Mucosa of rectum (tissue), 2 donors: ENCODE measurements at regions not wholly inside any gene's neighbourhood (a gene's known extent, or its start where the extent isn't known, plus 50 kb on each side); places are given as distances from the start of the nearest gene placed in this dataset.

Experiments
- H3K27ac ChIP-seq, 2 donors: one replicate each; pipeline ENCODE4 v1.7.0; 2013; ENCODE audit warnings: inconsistent platforms in 2 of 2, low read depth in 2 of 2, low read length in 2 of 2
- H3K27me3 ChIP-seq, 2 donors: one replicate each; pipeline ENCODE4 v1.7.0; 2013; ENCODE audit warnings: low read length in 2 of 2; ENCODE audit not compliant: control insufficient read depth in 2 of 2, insufficient read depth in 2 of 2
- H3K36me3 ChIP-seq, 2 donors: one replicate each; pipeline ENCODE4 v1.7.0; 2013; ENCODE audit warnings: low read length in 2 of 2; ENCODE audit not compliant: control insufficient read depth in 2 of 2, insufficient read depth in 2 of 2
- H3K4me1 ChIP-seq, 2 donors: one replicate each; pipeline ENCODE4 v1.7.0; 2013; ENCODE audit warnings: low read length in 2 of 2, mild to moderate bottlenecking in 1 of 2; ENCODE audit not compliant: control insufficient read depth in 2 of 2, insufficient read depth in 2 of 2
- H3K4me3 ChIP-seq, 2 donors: one replicate each; pipeline ENCODE4 v1.7.0; 2013; ENCODE audit warnings: low read length in 2 of 2
- H3K9ac ChIP-seq, 2 donors: one replicate each; pipeline ENCODE4 v1.7.0; 2013; ENCODE audit warnings: low read length in 2 of 2, low read depth in 1 of 2, mild to moderate bottlenecking in 1 of 2
- H3K9me3 ChIP-seq, 2 donors: one replicate each; pipeline ENCODE4 v1.7.0; 2013; ENCODE audit warnings: low read length in 2 of 2; ENCODE audit not compliant: control insufficient read depth in 2 of 2
- donor health status: healthy.
- donor health status: Normal muscosa, but diverticular disease.

GRCh38 chr5:176711883-176712282, 64.6 kb downstream of the TSPAN17 start:
- H3K4me3 ChIP-seq: no peak overlapping the region
- no peaks in the 10 kb centered on the region for H3K4me1 ChIP-seq
- H3K9ac ChIP-seq: no peak overlapping the region
- no peaks in the 10 kb centered on the region for H3K9me3 ChIP-seq
- no peak overlapping the region for H3K27ac ChIP-seq
- peaks cover 0 to 4% of the 10 kb centered on the region in 2 donors for H3K27me3 ChIP-seq
- no peaks in the 10 kb centered on the region for H3K36me3 ChIP-seq

DNA sequence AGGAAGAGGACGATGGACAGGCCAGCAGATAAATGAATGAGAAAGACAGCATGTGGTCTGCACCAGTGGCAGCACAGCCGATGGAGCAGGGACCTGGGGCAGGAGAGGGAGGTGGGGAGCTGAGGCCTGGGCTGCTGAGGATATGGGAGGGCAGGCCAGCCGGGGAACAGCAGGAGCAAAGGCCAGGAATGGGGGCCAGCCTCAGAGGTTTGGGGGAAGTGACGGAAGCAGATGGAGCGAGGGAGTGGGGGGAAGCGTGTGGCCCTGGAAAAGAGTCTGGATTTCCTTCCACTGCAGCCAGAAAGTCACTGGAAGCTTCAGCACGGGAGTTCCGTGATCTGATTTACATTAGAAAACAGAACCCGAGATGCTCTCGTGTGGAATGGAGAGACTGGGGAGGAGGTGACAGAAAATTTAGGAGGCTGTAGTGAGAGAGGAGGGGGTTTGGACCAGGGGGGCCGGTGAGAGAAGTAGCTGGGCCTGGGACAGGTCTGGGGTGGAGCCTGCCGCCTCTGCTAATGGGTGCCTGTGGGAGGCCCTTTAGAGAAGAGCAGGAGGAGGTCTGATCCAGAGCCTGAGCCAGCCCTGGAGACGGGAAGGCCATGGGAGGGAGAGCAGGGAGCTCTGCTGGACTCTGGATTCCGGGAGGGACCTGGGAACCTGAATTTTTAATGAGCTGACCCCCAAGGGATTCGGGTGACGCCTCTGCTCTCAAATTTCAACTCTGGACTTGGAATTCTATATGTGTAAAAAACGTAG, 65.4 kb downstream of the TSPAN17 start:
- no peak overlapping the region for H3K4me3 ChIP-seq
- no peak overlapping the region for H3K27ac ChIP-seq
- H3K9me3 ChIP-seq: no peaks in the 10 kb centered on the region
- peaks cover 3 to 4% of the 10 kb centered on the region in 2 donors for H3K27me3 ChIP-seq
- no peaks in the 10 kb centered on the region for H3K4me1 ChIP-seq
- H3K36me3 ChIP-seq: no peaks in the 10 kb centered on the region
- H3K9ac ChIP-seq: no peak overlapping the region

DNA sequence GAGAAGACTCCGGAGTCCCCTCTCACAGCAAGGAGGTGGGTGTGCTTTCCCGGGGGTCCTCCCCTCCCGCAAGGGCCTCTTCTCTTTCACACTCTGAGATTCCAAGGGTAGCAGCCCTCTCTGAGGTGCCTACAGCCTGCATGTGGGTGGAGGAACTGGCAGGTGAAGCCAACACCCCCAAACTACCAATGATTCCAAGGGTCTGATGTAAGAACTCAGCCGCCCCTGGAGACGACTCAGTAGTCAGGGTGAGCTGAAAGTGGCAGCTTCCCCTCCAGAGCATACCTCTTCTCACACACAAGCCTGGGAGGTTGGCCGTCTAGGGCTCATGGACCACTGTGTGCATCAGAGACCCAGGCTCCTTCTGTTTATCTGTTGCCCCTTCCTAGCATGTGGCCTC, 66.1 kb downstream of the TSPAN17 start:
- no peak overlapping the region for H3K4me3 ChIP-seq
- H3K27me3 ChIP-seq: peaks cover 4% of the 10 kb centered on the region in 2 donors
- no peaks in the 10 kb centered on the region for H3K36me3 ChIP-seq
- H3K27ac ChIP-seq: no peak overlapping the region
- H3K4me1 ChIP-seq: no peaks in the 10 kb centered on the region
- no peaks in the 10 kb centered on the region for H3K9me3 ChIP-seq
- H3K9ac ChIP-seq: no peak overlapping the region

DNA sequence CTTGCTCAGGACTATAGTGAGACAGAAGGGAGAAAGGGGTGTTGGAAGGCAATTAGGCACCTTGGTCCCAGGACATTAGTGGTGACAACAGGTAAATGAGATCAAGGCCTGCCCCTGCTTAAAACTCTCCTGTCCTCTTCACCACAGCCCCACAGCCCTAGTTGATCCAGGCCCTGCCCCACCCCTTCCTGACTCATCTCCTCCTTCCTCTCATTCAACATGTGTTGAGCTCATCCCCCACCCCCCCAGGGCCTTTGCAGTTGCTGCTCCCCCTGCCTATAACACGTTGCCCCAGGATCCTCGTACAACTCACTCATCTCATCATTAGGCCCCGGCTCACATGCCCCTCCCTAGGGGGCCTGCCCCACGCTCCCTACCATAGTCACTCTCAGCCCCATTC, 66.8 kb downstream of the TSPAN17 start:
- H3K36me3 ChIP-seq: no peaks in the 10 kb centered on the region
- H3K27me3 ChIP-seq: peaks cover 4% of the 10 kb centered on the region in 2 donors
- no peak overlapping the region for H3K4me3 ChIP-seq
- H3K4me1 ChIP-seq: no peaks in the 10 kb centered on the region
- no peak overlapping the region for H3K27ac ChIP-seq
- H3K9ac ChIP-seq: no peak overlapping the region
- H3K9me3 ChIP-seq: no peaks in the 10 kb centered on the region

DNA sequence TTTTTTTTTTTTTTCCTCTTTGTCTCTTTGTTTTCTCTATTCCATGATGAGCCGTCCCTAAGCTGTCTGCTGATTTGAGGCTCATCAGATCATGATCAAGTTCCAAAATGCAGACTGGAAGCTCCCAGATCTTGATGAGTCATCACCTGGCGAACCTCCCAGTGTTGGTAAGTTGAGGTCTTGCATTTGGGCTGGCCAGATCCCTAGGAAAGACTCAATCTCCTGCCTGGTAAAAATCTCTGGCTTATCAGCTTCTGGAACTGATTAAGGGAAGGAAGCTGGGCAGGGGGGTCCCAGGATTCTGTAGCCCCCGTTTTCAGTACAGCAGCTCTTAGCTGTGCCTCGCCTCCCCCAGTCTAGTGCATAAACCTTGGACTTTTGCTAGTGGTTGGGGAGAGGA, 69.0 kb downstream of the TSPAN17 start:
- H3K27me3 ChIP-seq: peaks cover 0 to 4% of the 10 kb centered on the region in 2 donors
- no peaks in the 10 kb centered on the region for H3K36me3 ChIP-seq
- no peak overlapping the region for H3K4me3 ChIP-seq
- no peak overlapping the region for H3K9ac ChIP-seq
- no peaks in the 10 kb centered on the region for H3K4me1 ChIP-seq
- no peak overlapping the region for H3K27ac ChIP-seq
- no peaks in the 10 kb centered on the region for H3K9me3 ChIP-seq

- no peak overlapping the region for H3K9ac ChIP-seq
- H3K9me3 ChIP-seq: no peaks in the 10 kb centered on the region
- H3K36me3 ChIP-seq: no peaks in the 10 kb centered on the region
- H3K27ac ChIP-seq: no peak overlapping the region
- H3K4me3 ChIP-seq: no peak overlapping the region
- H3K4me1 ChIP-seq: no peaks in the 10 kb centered on the region
- peaks cover 0 to 4% of the 10 kb centered on the region in 2 donors for H3K27me3 ChIP-seq
Measured at GRCh38 chr5:176719113-176719739, 71.9 kb downstream of the TSPAN17 start.

DNA sequence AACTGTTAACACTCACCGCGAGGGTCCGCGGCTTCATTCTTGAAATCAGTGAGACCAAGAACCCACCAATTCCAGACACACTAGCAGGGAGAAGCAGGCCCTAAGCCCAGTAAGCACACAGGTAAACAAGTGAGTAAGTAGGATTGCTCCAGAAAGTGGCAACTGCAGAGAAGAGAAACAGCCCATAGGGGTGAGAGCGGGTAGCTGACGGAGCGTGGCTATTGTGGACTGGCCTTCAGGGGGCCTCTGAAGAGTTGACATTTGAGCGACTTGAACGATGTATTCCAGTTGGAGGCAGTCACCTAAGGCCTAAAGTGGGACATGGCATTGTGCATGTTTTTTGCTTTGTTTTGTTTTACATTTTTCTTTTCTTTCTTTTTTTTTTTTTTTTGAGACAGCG, 74.2 kb downstream of the TSPAN17 start:
- Histone ChIP-seq H3K4me3 (no peak overlapping the region), H3K4me1 (no peaks in the 10 kb centered on the region), H3K9me3 (no peaks in the 10 kb centered on the region), H3K9ac (no peak overlapping the region), H3K36me3 (no peaks in the 10 kb centered on the region), H3K27ac (no peak overlapping the region), H3K27me3 (peaks cover under 1 to 4% of the 10 kb centered on the region in 2 donors)

- no peaks in the 10 kb centered on the region for H3K9me3 ChIP-seq
- peaks cover under 1 to 3% of the 10 kb centered on the region in 2 donors for H3K27me3 ChIP-seq
- no peaks in the 10 kb centered on the region for H3K4me1 ChIP-seq
- no peak overlapping the region for H3K27ac ChIP-seq
- no peak overlapping the region for H3K9ac ChIP-seq
- no peaks in the 10 kb centered on the region for H3K36me3 ChIP-seq
- no peak overlapping the region for H3K4me3 ChIP-seq
Measured at GRCh38 chr5:176722757-176723156, 75.5 kb downstream of the TSPAN17 start.

DNA sequence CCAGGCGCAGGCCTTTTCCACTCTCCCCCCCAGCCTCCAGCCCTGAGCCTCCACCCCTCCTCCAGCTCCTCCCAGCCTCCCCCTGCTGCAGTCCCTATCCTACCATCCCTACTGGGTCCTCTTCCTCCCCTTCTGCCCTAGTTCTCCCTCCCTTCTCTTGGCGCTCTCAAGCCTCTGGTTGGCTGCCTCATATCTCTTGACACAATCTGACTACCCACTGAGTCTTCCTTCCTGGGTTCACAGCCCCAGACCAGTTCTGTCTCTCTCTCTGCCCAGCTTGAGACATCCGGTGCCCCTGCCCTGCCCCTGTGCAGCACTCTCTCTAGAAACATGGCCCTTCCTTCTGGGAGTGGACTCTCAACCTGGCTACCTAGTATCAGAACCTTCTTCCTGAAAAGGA, 76.2 kb downstream of the TSPAN17 start:
- Histone ChIP-seq H3K36me3 (no peaks in the 10 kb centered on the region), H3K9ac (no peak overlapping the region), H3K9me3 (no peaks in the 10 kb centered on the region), H3K27ac (no peak overlapping the region), H3K4me1 (no peaks in the 10 kb centered on the region), H3K4me3 (no peak overlapping the region), H3K27me3 (peaks cover 0 to 3% of the 10 kb centered on the region in 2 donors)

- H3K36me3 ChIP-seq: no peaks in the 10 kb centered on the region
- peaks cover 0 to 3% of the 10 kb centered on the region in 2 donors for H3K27me3 ChIP-seq
- H3K9me3 ChIP-seq: no peaks in the 10 kb centered on the region
- no peaks in the 10 kb centered on the region for H3K4me1 ChIP-seq
- no peak overlapping the region for H3K4me3 ChIP-seq
- H3K9ac ChIP-seq: no peak overlapping the region
- no peak overlapping the region for H3K27ac ChIP-seq
Measured at GRCh38 chr5:176724472-176724871, 77.2 kb downstream of the TSPAN17 start.
